K562 (cell line): ENCODE measurements at regions not wholly inside any gene's neighbourhood (a gene's known extent, or its start where the extent isn't known, plus 50 kb on each side); places are given as distances from the start of the nearest gene placed in this dataset.

Source experiments
- CTBP1 ChIP-seq: fragments of 450-650 bp; IDR thresholded peaks from 2 replicates; pipeline ENCODE4 v1.6.1; 2016; ENCODE audit warnings: borderline replicate concordance
- CTCF ChIP-seq, 3 experiments: IDR thresholded peaks in 2 of 3; conservative IDR thresholded peaks in 1 of 3; 2 replicates each; pipeline ENCODE4 v1.5.1; 2011 to 2012; ENCODE audit warnings: low read length in 3 of 3, mild to moderate bottlenecking in 3 of 3, control low read depth in 2 of 3, improper control_type of control experiment in 1 of 3, inconsistent platforms in 1 of 3, low read depth in 1 of 3, mixed read lengths in 1 of 3, moderate library complexity in 1 of 3; ENCODE audit not compliant: insufficient read depth in 2 of 3
- MAFK ChIP-seq: IDR thresholded peaks from 2 replicates; pipeline ENCODE4 v1.6.1; 2011; ENCODE audit warnings: low read length, improper control_type of control experiment
- PCBP2 ChIP-seq: fragments of 200-400 bp; formaldehyde crosslinking; IDR thresholded peaks from 2 replicates; pipeline ENCODE4 v1.6.1; 2018; ENCODE audit warnings: low read length, low read depth, mild to moderate bottlenecking, moderate library complexity; ENCODE audit not compliant: poor library complexity, severe bottlenecking
- POLR2A ChIP-seq: fragments of 450-650 bp; conservative IDR thresholded peaks from 2 replicates; pipeline ENCODE4 v1.6.1; 2016

- TF ChIP-seq CTBP1 (no peak), CTCF (IDR thresholded peaks at IDR 0.05 in 2 of 3, conservative IDR thresholded peaks at IDR 0.05 in 1 of 3; ENCODE audit: insufficient read depth in 2 of 3, low read depth in 1 of 3, low read length in 3 of 3) (no peak), POLR2A (no peak), PCBP2 (no peak), MAFK (no peak)
Observed at GRCh38 chrX:40360557-40360956, 220.2 kb upstream of the ATP6AP2 start.
